H1 (cell line): ENCODE measurements at regions not wholly inside any gene's neighbourhood (a gene's known extent, or its start where the extent isn't known, plus 50 kb on each side); places are given as distances from the start of the nearest gene placed in this dataset.
A peak's percentile ranks its signal among the peaks of the same experiment; 100 is the strongest.

ENCODE experiments used
- ATF3 ChIP-seq: IDR thresholded peaks from 2 replicates; pipeline ENCODE4 v1.6.1; 2011; ENCODE audit warnings: low read depth, mild to moderate bottlenecking, low read length; ENCODE audit not compliant: insufficient read depth
- CBX5 ChIP-seq: fragments of 300-800, 300-1000 bp; sonication (generic); IDR thresholded peaks from 2 replicates; pipeline ENCODE4 v1.7.1; 2016; ENCODE audit warnings: antibody characterized with exemption, low read length, low read depth
- CHD1 ChIP-seq: IDR thresholded peaks from 2 replicates; pipeline ENCODE4 v1.6.1; 2012; ENCODE audit warnings: low read depth, low read length, improper control_type of control experiment
- CTCF ChIP-seq, 3 experiments: IDR thresholded peaks; 1 replicate in 2 of 3; 2 replicates in 1 of 3; pipeline versions ENCODE4 v1.5.1 to v1.6.1; 2011; ENCODE audit warnings: low read length in 3 of 3, mild to moderate bottlenecking in 3 of 3, inconsistent platforms in 2 of 3, low read depth in 1 of 3, moderate library complexity in 1 of 3; ENCODE audit not compliant: insufficient read depth in 1 of 3; ENCODE audit errors: control extremely low read depth in 1 of 3
- EP300 ChIP-seq, 2 experiments: IDR thresholded peaks; 1 replicate in 1 of 2; 2 replicates in 1 of 2; pipeline ENCODE4 v1.6.1; 2011 to 2012; ENCODE audit warnings: low read depth in 2 of 2, low read length in 2 of 2, mild to moderate bottlenecking in 2 of 2, borderline replicate concordance in 1 of 2, inconsistent platforms in 1 of 2, moderate library complexity in 1 of 2
- GTF2F1 ChIP-seq: IDR thresholded peaks from 2 replicates; pipeline ENCODE4 v1.6.1; 2012; ENCODE audit warnings: low read depth, low read length, improper control_type of control experiment, borderline replicate concordance
- HDAC6 ChIP-seq: IDR thresholded peaks from one replicate; pipeline ENCODE4 v1.7.1; 2012; ENCODE audit warnings: low read depth, mild to moderate bottlenecking, inconsistent platforms, low read length, moderate library complexity
- JUND ChIP-seq: IDR thresholded peaks from 2 replicates; pipeline ENCODE4 v1.6.1; 2011; ENCODE audit warnings: mild to moderate bottlenecking, improper control_type of control experiment, low read length
- NRF1 ChIP-seq: IDR thresholded peaks from 2 replicates; pipeline ENCODE4 v1.6.1; 2011; ENCODE audit warnings: mild to moderate bottlenecking, low read depth, low read length, improper control_type of control experiment
- POLR2A ChIP-seq, 2 experiments: IDR thresholded peaks; 1 replicate in 1 of 2; 2 replicates in 1 of 2; pipeline ENCODE4 v1.6.1; 2011; ENCODE audit warnings: low read depth in 2 of 2, low read length in 2 of 2, mild to moderate bottlenecking in 2 of 2; ENCODE audit errors: control extremely low read depth in 1 of 2
- POLR2AphosphoS5 ChIP-seq: IDR thresholded peaks from 2 replicates; pipeline ENCODE4 v1.6.1; 2011; ENCODE audit warnings: low read depth, low read length
- RBBP5 ChIP-seq: IDR thresholded peaks from 2 replicates; pipeline ENCODE4 v1.7.1; 2012; ENCODE audit warnings: low read depth, mild to moderate bottlenecking, inconsistent platforms, low read length, moderate library complexity, borderline replicate concordance
- TF ChIP-seq, protein P1 (sequence below): IDR thresholded peaks from 2 replicates; pipeline ENCODE4 v1.6.1; 2012; ENCODE audit warnings: inconsistent platforms

- TF ChIP-seq POLR2AphosphoS5 (no peak), HDAC6 (no peak), EP300 (IDR thresholded peaks at IDR 0.05; ENCODE audit: borderline replicate concordance in 1 of 2, low read depth in 2 of 2, low read length in 2 of 2) (no peak), CTCF (IDR thresholded peaks at IDR 0.05; ENCODE audit: control extremely low read depth in 1 of 3, insufficient read depth in 1 of 3, low read depth in 1 of 3, low read length in 3 of 3) (peak in 2 of 3 experiments; percentile 38 to 48; a peak in 2 of 4 replicates), POLR2A (IDR thresholded peaks at IDR 0.05; ENCODE audit: control extremely low read depth in 1 of 2, low read depth in 2 of 2, low read length in 2 of 2) (no peak), CHD1 (no peak), JUND (no peak), RBBP5 (no peak), CBX5 (no peak), NRF1 (no peak), ATF3 (no peak), GTF2F1 (no peak)
- TF ChIP-seq, protein P1, sequence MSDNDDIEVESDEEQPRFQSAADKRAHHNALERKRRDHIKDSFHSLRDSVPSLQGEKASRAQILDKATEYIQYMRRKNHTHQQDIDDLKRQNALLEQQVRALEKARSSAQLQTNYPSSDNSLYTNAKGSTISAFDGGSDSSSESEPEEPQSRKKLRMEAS: no peak
Measured at GRCh38 chr7:142669074-142669654, 80.1 kb upstream of the PRSS1 start.
